ENCODE measurements at regions not wholly inside any gene's neighbourhood (a gene's known extent, or its start where the extent isn't known, plus 50 kb on each side); places are given as distances from the start of the nearest gene placed in this dataset.

DNA sequence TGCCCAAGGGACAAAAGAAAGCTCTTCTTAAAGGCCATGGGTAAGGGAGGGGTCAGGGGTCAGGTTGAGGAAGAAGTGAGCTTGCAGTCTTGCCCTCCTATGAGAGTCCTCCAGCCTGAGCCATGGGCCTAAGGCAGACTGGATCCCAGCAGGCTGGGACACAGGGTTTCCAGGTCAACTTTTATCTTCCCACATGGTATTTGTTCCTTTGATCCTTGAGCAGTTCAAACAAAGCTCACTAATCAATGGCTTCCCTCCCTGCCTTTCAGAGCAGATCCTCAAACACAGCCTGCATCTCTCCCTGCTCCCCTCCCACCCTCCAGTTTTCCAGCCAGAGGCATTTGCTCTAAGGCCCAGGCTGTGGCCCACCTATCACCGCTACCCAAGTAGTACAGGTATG lies 589.3 kb downstream of the INSC start:
- Histone ChIP-seq H2AFZ (ENCODE audit: low read length) (no peak overlapping the region), H3F3A (ENCODE audit: low read depth) (no peaks in the 10 kb centered on the region), H3K36me3 (ENCODE audit: insufficient read depth, low read length) (no peaks in the 10 kb centered on the region)

DNA sequence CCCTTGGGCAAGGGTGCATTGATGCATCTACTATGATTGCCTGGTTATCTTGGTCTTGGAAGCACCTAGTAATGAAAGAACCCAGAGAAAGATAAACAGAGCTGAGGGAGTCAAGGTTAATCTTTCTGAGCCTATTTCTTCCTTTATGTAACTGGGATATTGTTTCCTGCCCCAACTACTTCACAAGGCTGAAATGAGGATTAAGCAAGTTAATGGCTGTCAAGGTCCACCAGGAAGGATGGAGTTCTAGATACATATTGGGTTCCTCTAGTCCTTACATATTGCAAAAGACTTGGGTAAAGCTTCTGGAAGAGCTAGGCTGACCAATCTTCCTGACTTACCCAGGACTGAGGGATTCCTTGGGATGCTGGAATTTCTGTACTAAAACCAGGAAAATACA lies 589.8 kb downstream of the INSC start:
- Histone ChIP-seq H3K4me2 (ENCODE audit: low read depth, low read length, poor library complexity, severe bottlenecking) (no peak overlapping the region), H3K9me2 (replicated peaks; ENCODE audit: low read depth, low read length) (no peaks in the 10 kb centered on the region), H3K79me2 (ENCODE audit: insufficient read depth, low read length) (no peaks in the 10 kb centered on the region), H3K4me3 (ENCODE audit: low read length, poor library complexity, severe bottlenecking) (no peak overlapping the region), H3K4me1 (ENCODE audit: insufficient read depth, low read length, poor library complexity, severe bottlenecking) (no peaks in the 10 kb centered on the region), H4K20me1 (ENCODE audit: insufficient read depth, low read length, poor library complexity, severe bottlenecking) (no peaks in the 10 kb centered on the region), H3K9ac (ENCODE audit: low read depth, low read length, poor library complexity, severe bottlenecking) (no peak overlapping the region), H3K36me3 (ENCODE audit: insufficient read depth, low read length) (no peaks in the 10 kb centered on the region), H3K27me3 (ENCODE audit: insufficient read depth, low read length, poor library complexity, severe bottlenecking) (no peaks in the 10 kb centered on the region), H3F3A (ENCODE audit: low read depth) (no peaks in the 10 kb centered on the region), H3K9me3 (ENCODE audit: insufficient read depth, low read depth, low read length) (no peaks in the 10 kb centered on the region), H2AFZ (ENCODE audit: low read length) (no peak overlapping the region)
- TF ChIP-seq CTCF (conservative IDR thresholded peaks at IDR 0.05; ENCODE audit: low read length) (no peak), EZH2phosphoT487 (IDR thresholded peaks at IDR 0.05; ENCODE audit: borderline replicate concordance) (no peak)

More for the DNA sequence above, 589.3 kb downstream of the INSC start:
- H3K4me2 ChIP-seq (ENCODE audit: low read depth, low read length, poor library complexity, severe bottlenecking) = no peak overlapping the region
- H3K9me2 ChIP-seq (replicated peaks; ENCODE audit: low read depth, low read length) = no peaks in the 10 kb centered on the region
- no peaks in the 10 kb centered on the region for H3K9me3 ChIP-seq (ENCODE audit: insufficient read depth, low read depth, low read length)
- H3K27me3 ChIP-seq (ENCODE audit: insufficient read depth, low read length, poor library complexity, severe bottlenecking) = no peaks in the 10 kb centered on the region
- no peaks in the 10 kb centered on the region for H4K20me1 ChIP-seq (ENCODE audit: insufficient read depth, low read length, poor library complexity, severe bottlenecking)
- H3K79me2 ChIP-seq (ENCODE audit: insufficient read depth, low read length) = no peaks in the 10 kb centered on the region
- no peaks in the 10 kb centered on the region for H3K4me1 ChIP-seq (ENCODE audit: insufficient read depth, low read length, poor library complexity, severe bottlenecking)
- H3K9ac ChIP-seq (ENCODE audit: low read depth, low read length, poor library complexity, severe bottlenecking) = no peak overlapping the region
- TF ChIP-seq EZH2phosphoT487 (IDR thresholded peaks at IDR 0.05; ENCODE audit: borderline replicate concordance) (no peak), CTCF (conservative IDR thresholded peaks at IDR 0.05; ENCODE audit: low read length) (no peak)
- H3K4me3 ChIP-seq (ENCODE audit: low read length, poor library complexity, severe bottlenecking) = no peak overlapping the region

- H3K36me3 ChIP-seq (ENCODE audit: insufficient read depth, low read length) = no peaks in the 10 kb centered on the region
- no peaks in the 10 kb centered on the region for H3K9me2 ChIP-seq (replicated peaks; ENCODE audit: low read depth, low read length)
- no peaks in the 10 kb centered on the region for H4K20me1 ChIP-seq (ENCODE audit: insufficient read depth, low read length, poor library complexity, severe bottlenecking)
- no peak overlapping the region for H3K4me3 ChIP-seq (ENCODE audit: low read length, poor library complexity, severe bottlenecking)
- H3K4me1 ChIP-seq (ENCODE audit: insufficient read depth, low read length, poor library complexity, severe bottlenecking) = no peaks in the 10 kb centered on the region
- TF ChIP-seq CTCF (conservative IDR thresholded peaks at IDR 0.05; ENCODE audit: low read length) = no peak
- no peak for TF ChIP-seq EZH2phosphoT487 (IDR thresholded peaks at IDR 0.05; ENCODE audit: borderline replicate concordance)
- H2AFZ ChIP-seq (ENCODE audit: low read length) = no peak overlapping the region
- no peaks in the 10 kb centered on the region for H3F3A ChIP-seq (ENCODE audit: low read depth)
- H3K9ac ChIP-seq (ENCODE audit: low read depth, low read length, poor library complexity, severe bottlenecking) = no peak overlapping the region
- H3K9me3 ChIP-seq (ENCODE audit: insufficient read depth, low read depth, low read length) = no peaks in the 10 kb centered on the region
- H3K4me2 ChIP-seq (ENCODE audit: low read depth, low read length, poor library complexity, severe bottlenecking) = no peak overlapping the region
- H3K27me3 ChIP-seq (ENCODE audit: insufficient read depth, low read length, poor library complexity, severe bottlenecking) = no peaks in the 10 kb centered on the region
- no peaks in the 10 kb centered on the region for H3K79me2 ChIP-seq (ENCODE audit: insufficient read depth, low read length)
These were observed 591.2 kb downstream of the INSC start for GRCh38 chr11:15705891-15706290.
